ENCODE measurements at regions not wholly inside any gene's neighbourhood (a gene's known extent, or its start where the extent isn't known, plus 50 kb on each side); places are given as distances from the start of the nearest gene placed in this dataset.

DNA sequence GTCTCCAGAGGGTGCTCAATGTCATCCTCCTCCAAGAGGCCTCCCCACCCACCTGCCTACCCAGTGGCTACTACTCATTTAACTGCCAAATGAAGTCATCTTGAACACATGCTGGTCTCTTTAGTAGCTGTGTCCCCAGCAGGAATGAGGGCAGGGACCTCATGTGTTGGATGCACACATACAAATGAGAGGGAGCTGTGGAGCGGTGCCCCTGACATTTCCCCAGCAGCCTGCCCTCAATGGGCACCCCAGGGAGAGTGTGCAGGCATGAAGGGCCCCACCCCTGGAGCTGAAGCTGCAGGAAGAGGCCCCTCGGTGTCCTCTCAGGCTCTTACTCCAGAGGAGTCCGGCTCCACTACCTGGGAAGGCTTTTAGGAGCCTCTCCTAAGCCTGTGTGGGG, 1322.7 kb downstream of the UQCRFS1 start:
- ATAC-seq, result no peak
- H2AFZ ChIP-seq (ENCODE audit: control insufficient read depth, low read depth, low read length), result no peak overlapping the region
- H3K36me3 ChIP-seq (ENCODE audit: control insufficient read depth in 2 of 2, insufficient read depth in 2 of 2, low read length in 1 of 2), result no peaks in the 10 kb centered on the region
- no peak overlapping the region for H3K9ac ChIP-seq (ENCODE audit: control insufficient read depth, insufficient read depth, low read length)
- ChIA-PET RAD21 (ENCODE audit: unreplicated experiment) (no interaction called here), CTCF (interaction anchor here (0.6 kb wide), 1 partner anchor 1368 kb away, joined by 3 read pairs; no protein-coding TSS in a partner anchor), POLR2A (no interaction called here), SMC1A (ENCODE audit: uncharacterized antibody, unreplicated experiment) (no interaction called here)
- H3K9me3 ChIP-seq (replicated peaks; ENCODE audit: control insufficient read depth, insufficient read depth, low read length), result no peaks in the 10 kb centered on the region; the same call in 2 of the 3 replicates
- H3K4me3 ChIP-seq, result no peak overlapping the region
- H3K27me3 ChIP-seq (replicated peaks in 1 of 2; ENCODE audit: control insufficient read depth in 2 of 2, insufficient read depth in 2 of 2, low read length in 1 of 2), result no peaks in the 10 kb centered on the region
- WGBS (ENCODE audit: insufficient coverage, insufficient replicate concordance, low lambda C conversion rate, missing lambda C conversion rate), result 7% methylated on average over 3 of the region's 3 CpGs
- no peak overlapping the region for H3K4me2 ChIP-seq (ENCODE audit: control insufficient read depth, insufficient read depth)
- no peaks in the 10 kb centered on the region for H3K4me1 ChIP-seq (ENCODE audit: control insufficient read depth, insufficient read depth, low read length)
- DNase-seq (ENCODE audit: low read depth, low spot score), result no peak
- no peak for TF ChIP-seq NFXL1 (IDR thresholded peaks at IDR 0.05; ENCODE audit: borderline replicate concordance)
- no peak for TF ChIP-seq ESRRA (IDR thresholded peaks at IDR 0.05; ENCODE audit: low read length)
- TF ChIP-seq, protein P1, sequence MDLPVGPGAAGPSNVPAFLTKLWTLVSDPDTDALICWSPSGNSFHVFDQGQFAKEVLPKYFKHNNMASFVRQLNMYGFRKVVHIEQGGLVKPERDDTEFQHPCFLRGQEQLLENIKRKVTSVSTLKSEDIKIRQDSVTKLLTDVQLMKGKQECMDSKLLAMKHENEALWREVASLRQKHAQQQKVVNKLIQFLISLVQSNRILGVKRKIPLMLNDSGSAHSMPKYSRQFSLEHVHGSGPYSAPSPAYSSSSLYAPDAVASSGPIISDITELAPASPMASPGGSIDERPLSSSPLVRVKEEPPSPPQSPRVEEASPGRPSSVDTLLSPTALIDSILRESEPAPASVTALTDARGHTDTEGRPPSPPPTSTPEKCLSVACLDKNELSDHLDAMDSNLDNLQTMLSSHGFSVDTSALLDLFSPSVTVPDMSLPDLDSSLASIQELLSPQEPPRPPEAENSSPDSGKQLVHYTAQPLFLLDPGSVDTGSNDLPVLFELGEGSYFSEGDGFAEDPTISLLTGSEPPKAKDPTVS (IDR thresholded peaks at IDR 0.05; ENCODE audit: low read depth, low read length), result no peak
- TF ChIP-seq, protein P2, sequence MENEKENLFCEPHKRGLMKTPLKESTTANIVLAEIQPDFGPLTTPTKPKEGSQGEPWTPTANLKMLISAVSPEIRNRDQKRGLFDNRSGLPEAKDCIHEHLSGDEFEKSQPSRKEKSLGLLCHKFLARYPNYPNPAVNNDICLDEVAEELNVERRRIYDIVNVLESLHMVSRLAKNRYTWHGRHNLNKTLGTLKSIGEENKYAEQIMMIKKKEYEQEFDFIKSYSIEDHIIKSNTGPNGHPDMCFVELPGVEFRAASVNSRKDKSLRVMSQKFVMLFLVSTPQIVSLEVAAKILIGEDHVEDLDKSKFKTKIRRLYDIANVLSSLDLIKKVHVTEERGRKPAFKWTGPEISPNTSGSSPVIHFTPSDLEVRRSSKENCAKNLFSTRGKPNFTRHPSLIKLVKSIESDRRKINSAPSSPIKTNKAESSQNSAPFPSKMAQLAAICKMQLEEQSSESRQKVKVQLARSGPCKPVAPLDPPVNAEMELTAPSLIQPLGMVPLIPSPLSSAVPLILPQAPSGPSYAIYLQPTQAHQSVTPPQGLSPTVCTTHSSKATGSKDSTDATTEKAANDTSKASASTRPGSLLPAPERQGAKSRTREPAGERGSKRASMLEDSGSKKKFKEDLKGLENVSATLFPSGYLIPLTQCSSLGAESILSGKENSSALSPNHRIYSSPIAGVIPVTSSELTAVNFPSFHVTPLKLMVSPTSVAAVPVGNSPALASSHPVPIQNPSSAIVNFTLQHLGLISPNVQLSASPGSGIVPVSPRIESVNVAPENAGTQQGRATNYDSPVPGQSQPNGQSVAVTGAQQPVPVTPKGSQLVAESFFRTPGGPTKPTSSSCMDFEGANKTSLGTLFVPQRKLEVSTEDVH (IDR thresholded peaks at IDR 0.05; ENCODE audit: low read depth, partially characterized antibody), result no peak
- no peak for TF ChIP-seq FOXK2 (IDR thresholded peaks at IDR 0.05)
- TF ChIP-seq, protein P3, sequence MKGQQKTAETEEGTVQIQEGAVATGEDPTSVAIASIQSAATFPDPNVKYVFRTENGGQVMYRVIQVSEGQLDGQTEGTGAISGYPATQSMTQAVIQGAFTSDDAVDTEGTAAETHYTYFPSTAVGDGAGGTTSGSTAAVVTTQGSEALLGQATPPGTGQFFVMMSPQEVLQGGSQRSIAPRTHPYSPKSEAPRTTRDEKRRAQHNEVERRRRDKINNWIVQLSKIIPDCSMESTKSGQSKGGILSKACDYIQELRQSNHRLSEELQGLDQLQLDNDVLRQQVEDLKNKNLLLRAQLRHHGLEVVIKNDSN (IDR thresholded peaks at IDR 0.05; ENCODE audit: borderline replicate concordance, extremely low read length, insufficient read depth, low read depth, low read length), result no peak
- TF ChIP-seq ZBED1 (IDR thresholded peaks at IDR 0.05; ENCODE audit: borderline replicate concordance), result no peak
- in situ Hi-C loops (cut with MboI), result no loop called here
- intact Hi-C loops (cut with micrococcal nuclease; ENCODE audit: unreplicated experiment), result no loop called here
- H3K27ac ChIP-seq (ENCODE audit: control insufficient read depth, insufficient read depth), result no peak overlapping the region
- no peak for FAIRE-seq
- no peaks in the 10 kb centered on the region for H3K79me2 ChIP-seq (ENCODE audit: control insufficient read depth, insufficient read depth, low read length)
- no TSS peak for BruUV-seq (replicated peaks)
- no peaks in the 10 kb centered on the region for H4K20me1 ChIP-seq (ENCODE audit: control insufficient read depth, insufficient read depth)
